Progenitor cell of endocrine pancreas (in vitro differentiated cells): ENCODE measurements at regions not wholly inside any gene's neighbourhood (a gene's known extent, or its start where the extent isn't known, plus 50 kb on each side); places are given as distances from the start of the nearest gene placed in this dataset.

Experiments
- DNase-seq: peaks from one replicate; pipeline ENCODE4 v3.0.0; 2021; ENCODE audit warnings: low spot score; ENCODE audit not compliant: unreplicated experiment
- H3K27ac Mint-ChIP-seq: 2 replicates; pipeline ENCODE4 v1.8.0; 2021; ENCODE audit warnings: mild to moderate bottlenecking, moderate library complexity, mixed read lengths
- H3K27me3 Mint-ChIP-seq: 2 replicates; pipeline ENCODE4 v1.8.0; 2021; ENCODE audit warnings: mixed read lengths
- H3K36me3 Mint-ChIP-seq: 2 replicates; pipeline ENCODE4 v1.8.0; 2022; ENCODE audit warnings: mixed read lengths; ENCODE audit not compliant: insufficient read depth
- H3K4me1 Mint-ChIP-seq: 2 replicates; pipeline ENCODE4 v1.8.0; 2021; ENCODE audit warnings: low read depth, mixed read lengths
- H3K4me3 Mint-ChIP-seq: 2 replicates; pipeline ENCODE4 v1.8.0; 2021; ENCODE audit warnings: low read depth, mild to moderate bottlenecking, moderate library complexity, mixed read lengths
- H3K9me3 Mint-ChIP-seq: 2 replicates; pipeline ENCODE4 v1.8.0; 2021; ENCODE audit warnings: low read depth, mixed read lengths
- CTCF ChIP-seq: fragments of 200-600 bp; sonication (generic); IDR thresholded peaks from one replicate; pipeline ENCODE4 v1.5.0; 2021; ENCODE audit warnings: antibody characterized with exemption, mild to moderate bottlenecking; ENCODE audit not compliant: unreplicated experiment

GRCh38 chr17:5883775-5884665, 186.2 kb upstream of the WSCD1 start:
- TF ChIP-seq CTCF, result no peak
- no peak overlapping the region for H3K4me3 Mint-ChIP-seq
- no peaks in the 10 kb centered on the region for H3K4me1 Mint-ChIP-seq
- H3K9me3 Mint-ChIP-seq, result no peaks in the 10 kb centered on the region
- H3K36me3 Mint-ChIP-seq, result no peaks in the 10 kb centered on the region
- no peak for DNase-seq
- no peak overlapping the region for H3K27ac Mint-ChIP-seq
- H3K27me3 Mint-ChIP-seq, result peaks cover 17% of the 10 kb centered on the region

DNA sequence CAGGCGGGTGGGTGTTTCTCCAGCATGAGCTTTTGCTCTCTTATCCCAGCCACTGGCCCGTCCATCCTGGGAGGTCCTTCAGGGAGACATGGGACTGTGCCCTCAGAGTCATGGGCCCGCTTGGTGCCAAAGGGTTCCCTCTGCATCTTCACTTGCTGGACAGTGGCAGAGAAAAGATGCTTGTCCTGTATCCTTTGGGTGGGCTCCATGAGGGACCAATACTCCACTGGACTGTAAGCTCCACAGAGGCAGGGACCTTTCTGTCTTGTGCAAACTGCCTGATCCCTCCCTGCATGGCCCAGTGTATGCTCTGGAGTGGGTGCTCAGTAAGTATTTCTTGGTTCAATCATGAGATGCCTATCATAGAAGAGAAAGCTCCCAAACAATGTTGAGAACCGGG, 184.8 kb upstream of the WSCD1 start:
- Mint-ChIP-seq H3K4me1 (no peaks in the 10 kb centered on the region), H3K9me3 (peaks cover 5% of the 10 kb centered on the region), H3K36me3 (no peaks in the 10 kb centered on the region), H3K27me3 (peaks cover 17% of the 10 kb centered on the region), H3K4me3 (no peak overlapping the region), H3K27ac (no peak overlapping the region)
- no peak for DNase-seq
- no peak for TF ChIP-seq CTCF

- Mint-ChIP-seq H3K36me3 (no peaks in the 10 kb centered on the region), H3K4me1 (no peaks in the 10 kb centered on the region), H3K9me3 (peaks cover 6% of the 10 kb centered on the region), H3K4me3 (no peak overlapping the region), H3K27me3 (peaks cover 8% of the 10 kb centered on the region), H3K27ac (no peak overlapping the region)
- DNase-seq, result no peak
- TF ChIP-seq CTCF, result no peak
Measured at GRCh38 chr17:5888811-5889210, 181.4 kb upstream of the WSCD1 start.

GRCh38 chr17:5892921-5893675, 177.1 kb upstream of the WSCD1 start:
- no peak overlapping the region for H3K4me3 Mint-ChIP-seq
- no peaks in the 10 kb centered on the region for H3K36me3 Mint-ChIP-seq
- no peak overlapping the region for H3K27ac Mint-ChIP-seq
- no peak for DNase-seq
- TF ChIP-seq CTCF, result no peak
- H3K4me1 Mint-ChIP-seq, result peaks cover 6% of the 10 kb centered on the region
- peaks cover 6% of the 10 kb centered on the region for H3K9me3 Mint-ChIP-seq
- peaks cover 19% of the 10 kb centered on the region for H3K27me3 Mint-ChIP-seq

GRCh38 chr17:5893741-5894140, 176.4 kb upstream of the WSCD1 start:
- Mint-ChIP-seq H3K4me3 (no peak overlapping the region), H3K27me3 (peaks cover 22% of the 10 kb centered on the region), H3K4me1 (peaks cover 6% of the 10 kb centered on the region), H3K9me3 (peaks cover 6% of the 10 kb centered on the region), H3K27ac (no peak overlapping the region), H3K36me3 (no peaks in the 10 kb centered on the region)
- no peak for TF ChIP-seq CTCF
- no peak for DNase-seq
